KMS-11 (cell line): ENCODE measurements at regions not wholly inside any gene's neighbourhood (a gene's known extent, or its start where the extent isn't known, plus 50 kb on each side); places are given as distances from the start of the nearest gene placed in this dataset.

Experiments used
- H2AFZ ChIP-seq: fragments of 200-600 bp; sonication (generic); 2 replicates; pipeline ENCODE4 v1.6.1; 2016; ENCODE audit warnings: antibody characterized with exemption, mixed run types, low read depth
- H3K27ac ChIP-seq: fragments of 200-600 bp; sonication (generic); 2 replicates; pipeline ENCODE4 v1.6.1; 2016; ENCODE audit warnings: mild to moderate bottlenecking, mixed run types
- H3K27me3 ChIP-seq: fragments of 200-600 bp; sonication (generic); 2 replicates; pipeline ENCODE4 v1.6.1; 2017; ENCODE audit warnings: mild to moderate bottlenecking, low read depth, mixed run types, moderate library complexity; ENCODE audit not compliant: insufficient read depth
- H3K36me3 ChIP-seq: fragments of 200-600 bp; sonication (generic); 2 replicates; pipeline ENCODE4 v1.6.1; 2017; ENCODE audit warnings: mild to moderate bottlenecking, mixed run types; ENCODE audit not compliant: insufficient read depth
- H3K4me1 ChIP-seq: fragments of 200-600 bp; sonication (generic); 2 replicates; pipeline ENCODE4 v1.6.1; 2016; ENCODE audit warnings: mild to moderate bottlenecking, low read depth, mixed run types; ENCODE audit not compliant: poor library complexity, severe bottlenecking
- H3K4me2 ChIP-seq: fragments of 200-600 bp; sonication (generic); 2 replicates; pipeline ENCODE4 v1.7.0; 2016; ENCODE audit warnings: mild to moderate bottlenecking, mixed run types
- H3K4me3 ChIP-seq: fragments of 200-600 bp; sonication (generic); IDR thresholded peaks from 2 replicates; pipeline ENCODE4 v1.6.1; 2017; ENCODE audit warnings: low read depth, low read length, mixed read lengths; ENCODE audit not compliant: insufficient read depth
- H3K79me2 ChIP-seq: fragments of 200-600 bp; sonication (generic); 2 replicates; pipeline ENCODE4 v1.6.1; 2016; ENCODE audit warnings: low read depth, mixed run types; ENCODE audit not compliant: insufficient read depth
- H3K9ac ChIP-seq: fragments of 200-600 bp; sonication (generic); 2 replicates; pipeline ENCODE4 v1.6.1; 2016; ENCODE audit warnings: mild to moderate bottlenecking, mixed run types
- H4K20me1 ChIP-seq: fragments of 200-600 bp; sonication (generic); 2 replicates; pipeline ENCODE4 v1.6.1; 2016; ENCODE audit warnings: mild to moderate bottlenecking, mixed run types; ENCODE audit not compliant: insufficient read depth
- CTCF ChIP-seq: fragments of 200-600 bp; sonication (generic); conservative IDR thresholded peaks from 2 replicates; pipeline ENCODE4 v1.6.1; 2017; ENCODE audit warnings: low read depth, mild to moderate bottlenecking, antibody characterized with exemption, low read length, moderate library complexity, mixed read lengths

GRCh38 chr2:16454621-16455020, 211.0 kb downstream of the CYRIA start:
- Histone ChIP-seq H3K4me3 (no peak overlapping the region), H2AFZ (no peak overlapping the region), H3K79me2 (no peaks in the 10 kb centered on the region), H3K4me1 (no peaks in the 10 kb centered on the region), H3K27ac (no peak overlapping the region), H3K9ac (no peak overlapping the region), H3K4me2 (no peak overlapping the region), H4K20me1 (no peaks in the 10 kb centered on the region), H3K27me3 (no peaks in the 10 kb centered on the region), H3K36me3 (no peaks in the 10 kb centered on the region)
- TF ChIP-seq CTCF: no peak

- Histone ChIP-seq H3K4me2 (no peak overlapping the region), H3K9ac (no peak overlapping the region), H2AFZ (no peak overlapping the region), H3K4me1 (no peaks in the 10 kb centered on the region), H3K27ac (no peak overlapping the region), H3K27me3 (no peaks in the 10 kb centered on the region), H4K20me1 (no peaks in the 10 kb centered on the region), H3K79me2 (no peaks in the 10 kb centered on the region), H3K36me3 (no peaks in the 10 kb centered on the region), H3K4me3 (no peak overlapping the region)
- TF ChIP-seq CTCF: no peak
Measured at GRCh38 chr2:16452123-16452522, 213.5 kb downstream of the CYRIA start.

GRCh38 chr2:16446706-16447105, 218.9 kb downstream of the CYRIA start:
- TF ChIP-seq CTCF: no peak
- Histone ChIP-seq H3K36me3 (no peaks in the 10 kb centered on the region), H3K27me3 (no peaks in the 10 kb centered on the region), H3K4me1 (no peaks in the 10 kb centered on the region), H3K4me3 (no peak overlapping the region), H2AFZ (no peak overlapping the region), H3K27ac (no peak overlapping the region), H3K4me2 (no peak overlapping the region), H4K20me1 (no peaks in the 10 kb centered on the region), H3K79me2 (no peaks in the 10 kb centered on the region), H3K9ac (no peak overlapping the region)

- no peaks in the 10 kb centered on the region for H3K27me3 ChIP-seq
- H2AFZ ChIP-seq: no peak overlapping the region
- no peaks in the 10 kb centered on the region for H3K79me2 ChIP-seq
- no peak overlapping the region for H3K4me2 ChIP-seq
- H3K27ac ChIP-seq: no peak overlapping the region
- H4K20me1 ChIP-seq: no peaks in the 10 kb centered on the region
- no peak overlapping the region for H3K4me3 ChIP-seq
- no peak overlapping the region for H3K9ac ChIP-seq
- TF ChIP-seq CTCF: no peak
- H3K36me3 ChIP-seq: no peaks in the 10 kb centered on the region
- H3K4me1 ChIP-seq: no peaks in the 10 kb centered on the region
Measured at GRCh38 chr2:16442971-16443370, 222.7 kb downstream of the CYRIA start.

- no peaks in the 10 kb centered on the region for H4K20me1 ChIP-seq
- peaks cover 10% of the 10 kb centered on the region for H3K4me1 ChIP-seq
- no peak for TF ChIP-seq CTCF
- no peaks in the 10 kb centered on the region for H3K79me2 ChIP-seq
- H3K27me3 ChIP-seq: no peaks in the 10 kb centered on the region
- no peak overlapping the region for H2AFZ ChIP-seq
- no peaks in the 10 kb centered on the region for H3K36me3 ChIP-seq
- no peak overlapping the region for H3K4me2 ChIP-seq
- H3K4me3 ChIP-seq: no peak overlapping the region
- H3K9ac ChIP-seq: no peak overlapping the region
- no peak overlapping the region for H3K27ac ChIP-seq
Measured at GRCh38 chr2:16441431-16441830, 224.2 kb downstream of the CYRIA start.
